HEK293 (cell line): ENCODE measurements at regions not wholly inside any gene's neighbourhood (a gene's known extent, or its start where the extent isn't known, plus 50 kb on each side); places are given as distances from the start of the nearest gene placed in this dataset.

Source experiments
- CTCF ChIA-PET: fragments of 350-600 bp; formaldehyde crosslinking; extraction: SDS; loops from one replicate; lab custom pipeline; 2021; ENCODE audit warnings: antibody characterized with exemption; lab: Yijun Ruan, JAX
- POLR2A ChIA-PET: fragments of 300-600 bp; formaldehyde crosslinking; extraction: SDS; loops from one replicate; lab custom pipeline; 2020; ENCODE audit warnings: antibody characterized with exemption, inconsistent platforms; lab: Yijun Ruan, JAX
- H3K27ac ChIP-seq: fragments of 200-500 bp; sonication (Bioruptor generic); 2 replicates; pipeline ENCODE4 v1.5.1; 2014; ENCODE audit warnings: low read depth, low read length, control low read depth, inconsistent platforms; ENCODE audit errors: extremely low read depth
- H3K36me3 ChIP-seq, 2 experiments: fragments of 200-500 bp in 1 of 2; sonication (Bioruptor generic) in 1 of 2; 1 replicate in 1 of 2; 2 replicates in 1 of 2; pipeline ENCODE4 v1.5.1; 2014 to 2017; ENCODE audit warnings: inconsistent platforms in 2 of 2, low read length in 2 of 2; ENCODE audit not compliant: control insufficient read depth in 2 of 2, insufficient read depth in 1 of 2
- H3K4me1 ChIP-seq: fragments of 200-500 bp; sonication (Bioruptor generic); 2 replicates; pipeline ENCODE4 v1.5.1; 2014; ENCODE audit warnings: mild to moderate bottlenecking, low read length, inconsistent platforms; ENCODE audit not compliant: control insufficient read depth, insufficient read depth
- H3K4me3 ChIP-seq: 2 replicates; pipeline ENCODE4 v1.5.1; 2011; ENCODE audit warnings: low read depth, mild to moderate bottlenecking, control low read depth, low read length, moderate library complexity
- H3K9me3 ChIP-seq: fragments of 200-500 bp; sonication (Bioruptor generic); 2 replicates; pipeline ENCODE4 v1.5.1; 2014; ENCODE audit warnings: low read depth, low read length, inconsistent platforms; ENCODE audit not compliant: control insufficient read depth, insufficient read depth
- BCL11A ChIP-seq: fragments of 450-650 bp; formaldehyde crosslinking; IDR thresholded peaks from 2 replicates; pipeline ENCODE4 v1.5.1; 2016; ENCODE audit warnings: low read depth, missing biosample characterization, missing genetic modification characterization
- HOXD13 ChIP-seq: sonication (generic); formaldehyde crosslinking; IDR thresholded peaks from 2 replicates; pipeline ENCODE4 v1.8.0; 2022; ENCODE audit warnings: missing genetic modification reagents, borderline replicate concordance
- KLF16 ChIP-seq: fragments of 450-650 bp; formaldehyde crosslinking; IDR thresholded peaks from 2 replicates; pipeline ENCODE4 v1.5.1; 2017; ENCODE audit warnings: missing biosample characterization, missing genetic modification characterization
- RBAK ChIP-seq: fragments of 450-650 bp; formaldehyde crosslinking; IDR thresholded peaks from 2 replicates; pipeline ENCODE4 v1.5.1; 2016; ENCODE audit warnings: missing biosample characterization, missing genetic modification characterization
- SCRT2 ChIP-seq: fragments of 450-650 bp; formaldehyde crosslinking; IDR thresholded peaks from 2 replicates; pipeline ENCODE4 v1.5.1; 2016; ENCODE audit warnings: missing biosample characterization, missing genetic modification characterization
- WT1 ChIP-seq: fragments of 450-650 bp; formaldehyde crosslinking; IDR thresholded peaks from 2 replicates; pipeline ENCODE4 v1.5.1; 2016; ENCODE audit warnings: missing biosample characterization, missing genetic modification characterization
- ZBTB1 ChIP-seq: fragments of 450-650 bp; formaldehyde crosslinking; IDR thresholded peaks from 2 replicates; pipeline ENCODE4 v1.5.1; 2016; ENCODE audit warnings: missing biosample characterization, missing genetic modification characterization
- ZFP69B ChIP-seq: fragments of 450-650 bp; formaldehyde crosslinking; IDR thresholded peaks from 2 replicates; pipeline ENCODE4 v1.5.1; 2016; ENCODE audit warnings: missing biosample characterization, missing genetic modification characterization
- ZIC2 ChIP-seq: fragments of 450-650 bp; formaldehyde crosslinking; IDR thresholded peaks from 2 replicates; pipeline ENCODE4 v1.5.1; 2016; ENCODE audit warnings: missing biosample characterization, missing genetic modification characterization
- ZNF112 ChIP-seq: fragments of 450-650 bp; formaldehyde crosslinking; IDR thresholded peaks from 2 replicates; pipeline ENCODE4 v1.5.0; 2017; ENCODE audit warnings: missing biosample characterization, missing genetic modification characterization
- ZNF138 ChIP-seq: fragments of 450-650 bp; formaldehyde crosslinking; IDR thresholded peaks from 2 replicates; pipeline ENCODE4 v1.5.1; 2016; ENCODE audit warnings: missing biosample characterization, missing genetic modification characterization, borderline replicate concordance
- ZNF169 ChIP-seq: fragments of 450-650 bp; formaldehyde crosslinking; IDR thresholded peaks from 2 replicates; pipeline ENCODE4 v1.5.1; 2016; ENCODE audit warnings: missing biosample characterization, missing genetic modification characterization
- ZNF184 ChIP-seq: fragments of 450-650 bp; IDR thresholded peaks from 2 replicates; pipeline ENCODE4 v1.5.1; 2018; ENCODE audit warnings: missing biosample characterization, mild to moderate bottlenecking, missing genetic modification characterization
- ZNF221 ChIP-seq: fragments of 450-650 bp; formaldehyde crosslinking; IDR thresholded peaks from 2 replicates; pipeline ENCODE4 v1.5.1; 2017; ENCODE audit warnings: missing biosample characterization, missing genetic modification characterization, borderline replicate concordance
- ZNF529 ChIP-seq: fragments of 450-650 bp; formaldehyde crosslinking; IDR thresholded peaks from 2 replicates; pipeline ENCODE4 v1.5.1; 2017; ENCODE audit warnings: missing genetic modification characterization, missing biosample characterization; ENCODE audit not compliant: insufficient replicate concordance
- ZNF555 ChIP-seq: fragments of 450-650 bp; formaldehyde crosslinking; conservative IDR thresholded peaks from 2 replicates; pipeline ENCODE4 v1.5.1; 2017; ENCODE audit warnings: missing biosample characterization, mild to moderate bottlenecking, missing genetic modification characterization, inconsistent platforms
- ZNF785 ChIP-seq: fragments of 450-650 bp; formaldehyde crosslinking; IDR thresholded peaks from 2 replicates; pipeline ENCODE4 v1.5.1; 2016; ENCODE audit warnings: missing biosample characterization, missing genetic modification characterization
- ZNF791 ChIP-seq: fragments of 450-650 bp; formaldehyde crosslinking; IDR thresholded peaks from 2 replicates; pipeline ENCODE4 v1.5.1; 2016; ENCODE audit warnings: missing biosample characterization, missing genetic modification characterization
- TF ChIP-seq, protein P1 (sequence below): fragments of 450-650 bp; formaldehyde crosslinking; IDR thresholded peaks from 2 replicates; pipeline ENCODE4 v1.5.1; 2016; ENCODE audit warnings: missing biosample characterization, missing genetic modification characterization
- TF ChIP-seq, protein P2 (sequence below): fragments of 450-650 bp; formaldehyde crosslinking; IDR thresholded peaks from 2 replicates; pipeline ENCODE4 v1.5.1; 2016; ENCODE audit warnings: missing biosample characterization, missing genetic modification characterization
- TF ChIP-seq, protein P3 (sequence below): fragments of 450-650 bp; IDR thresholded peaks from 2 replicates; pipeline ENCODE4 v1.5.1; 2018; ENCODE audit warnings: missing biosample characterization, mild to moderate bottlenecking, missing genetic modification characterization

DNA sequence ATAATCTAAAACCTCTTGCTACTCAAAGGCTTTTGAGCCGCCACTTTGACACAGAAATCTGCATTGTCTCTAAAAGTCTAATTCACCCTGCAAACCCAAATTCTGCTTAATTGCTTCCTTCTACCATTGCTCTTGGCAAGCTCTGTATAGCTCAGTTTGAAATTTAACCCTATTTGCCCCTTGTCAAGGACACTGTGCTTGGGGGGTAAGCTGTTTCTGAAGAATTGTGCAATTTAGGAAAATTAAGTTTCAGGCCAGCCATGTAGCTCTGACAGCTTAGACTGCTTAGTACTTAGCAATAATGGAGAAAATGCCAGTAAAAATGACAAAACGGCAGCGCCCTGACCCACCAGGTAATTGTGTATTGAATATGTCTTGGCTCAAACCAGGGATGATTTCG lies 282.2 kb downstream of the OLFM4 start:
- no peak overlapping the region for H3K27ac ChIP-seq
- H3K4me1 ChIP-seq = no peaks in the 10 kb centered on the region
- H3K9me3 ChIP-seq = no peaks in the 10 kb centered on the region
- H3K4me3 ChIP-seq = no peak overlapping the region
- TF ChIP-seq ZNF184 (tag by site-specific recombination) = no peak
- TF ChIP-seq, protein P1, sequence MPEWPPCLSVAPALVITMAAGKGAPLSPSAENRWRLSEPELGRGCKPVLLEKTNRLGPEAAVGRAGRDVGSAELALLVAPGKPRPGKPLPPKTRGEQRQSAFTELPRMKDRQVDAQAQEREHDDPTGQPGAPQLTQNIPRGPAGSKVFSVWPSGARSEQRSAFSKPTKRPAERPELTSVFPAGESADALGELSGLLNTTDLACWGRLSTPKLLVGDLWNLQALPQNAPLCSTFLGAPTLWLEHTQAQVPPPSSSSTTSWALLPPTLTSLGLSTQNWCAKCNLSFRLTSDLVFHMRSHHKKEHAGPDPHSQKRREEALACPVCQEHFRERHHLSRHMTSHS (tag by site-specific recombination) = no peak
- no peak for TF ChIP-seq ZNF221 (tag by site-specific recombination)
- TF ChIP-seq ZNF791 = no peak
- no peak for TF ChIP-seq ZNF785 (tag by site-specific recombination)
- TF ChIP-seq SCRT2 (tag by site-specific recombination) = no peak
- TF ChIP-seq WT1 (tag by site-specific recombination) = no peak
- TF ChIP-seq BCL11A (tag by site-specific recombination) = no peak
- TF ChIP-seq, protein P2, sequence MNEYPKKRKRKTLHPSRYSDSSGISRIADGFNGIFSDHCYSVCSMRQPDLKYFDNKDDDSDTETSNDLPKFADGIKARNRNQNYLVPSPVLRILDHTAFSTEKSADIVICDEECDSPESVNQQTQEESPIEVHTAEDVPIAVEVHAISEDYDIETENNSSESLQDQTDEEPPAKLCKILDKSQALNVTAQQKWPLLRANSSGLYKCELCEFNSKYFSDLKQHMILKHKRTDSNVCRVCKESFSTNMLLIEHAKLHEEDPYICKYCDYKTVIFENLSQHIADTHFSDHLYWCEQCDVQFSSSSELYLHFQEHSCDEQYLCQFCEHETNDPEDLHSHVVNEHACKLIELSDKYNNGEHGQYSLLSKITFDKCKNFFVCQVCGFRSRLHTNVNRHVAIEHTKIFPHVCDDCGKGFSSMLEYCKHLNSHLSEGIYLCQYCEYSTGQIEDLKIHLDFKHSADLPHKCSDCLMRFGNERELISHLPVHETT = no peak
- TF ChIP-seq ZIC2 (tag by site-specific recombination) = no peak
- TF ChIP-seq ZNF555 (tag by site-specific recombination) = no peak
- TF ChIP-seq ZBTB1 = no peak
- no peak for TF ChIP-seq HOXD13 (CRISPR knock-in tag)
- CTCF ChIA-PET = interaction anchor here (0.6 kb wide), 1 partner anchor 79 kb away, joined by 4 read pairs; no protein-coding TSS in a partner anchor
- POLR2A ChIA-PET = no interaction called here
- H3K36me3 ChIP-seq = no peaks in the 10 kb centered on the region

DNA sequence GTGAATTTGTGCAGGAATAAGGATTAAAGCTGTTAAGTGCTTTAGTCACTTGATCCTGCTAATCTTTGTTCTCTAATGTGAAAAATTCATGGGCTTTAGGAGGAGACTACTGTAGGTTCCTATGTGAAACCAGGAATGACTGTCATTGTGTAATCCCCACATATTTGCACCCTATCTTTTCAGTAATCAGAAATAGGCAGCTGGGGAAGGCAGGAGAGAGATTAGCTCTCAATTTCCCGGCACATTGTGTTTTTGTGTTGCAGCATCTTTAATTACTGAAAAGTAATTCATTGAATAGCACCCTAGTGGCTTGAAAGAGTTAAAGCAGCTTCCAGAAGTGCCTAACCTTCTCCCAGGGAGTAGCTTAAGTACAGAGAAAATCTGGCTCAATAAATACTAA lies 282.9 kb downstream of the OLFM4 start:
- POLR2A ChIA-PET = no interaction called here
- no peaks in the 10 kb centered on the region for H3K9me3 ChIP-seq
- no peak overlapping the region for H3K4me3 ChIP-seq
- H3K36me3 ChIP-seq = no peaks in the 10 kb centered on the region
- H3K27ac ChIP-seq = no peak overlapping the region
- TF ChIP-seq BCL11A (tag by site-specific recombination) (no peak), ZFP69B (tag by site-specific recombination) (no peak), ZNF221 (tag by site-specific recombination) (no peak), WT1 (tag by site-specific recombination) (no peak), ZNF529 (tag by site-specific recombination) (no peak), ZNF138 (no peak), ZNF169 (tag by site-specific recombination) (no peak), KLF16 (tag by site-specific recombination) (no peak), HOXD13 (CRISPR knock-in tag) (no peak), ZNF112 (tag by site-specific recombination) (no peak), RBAK (tag by site-specific recombination) (no peak)
- TF ChIP-seq, protein P1 (tag by site-specific recombination) = no peak
- TF ChIP-seq, protein P3, sequence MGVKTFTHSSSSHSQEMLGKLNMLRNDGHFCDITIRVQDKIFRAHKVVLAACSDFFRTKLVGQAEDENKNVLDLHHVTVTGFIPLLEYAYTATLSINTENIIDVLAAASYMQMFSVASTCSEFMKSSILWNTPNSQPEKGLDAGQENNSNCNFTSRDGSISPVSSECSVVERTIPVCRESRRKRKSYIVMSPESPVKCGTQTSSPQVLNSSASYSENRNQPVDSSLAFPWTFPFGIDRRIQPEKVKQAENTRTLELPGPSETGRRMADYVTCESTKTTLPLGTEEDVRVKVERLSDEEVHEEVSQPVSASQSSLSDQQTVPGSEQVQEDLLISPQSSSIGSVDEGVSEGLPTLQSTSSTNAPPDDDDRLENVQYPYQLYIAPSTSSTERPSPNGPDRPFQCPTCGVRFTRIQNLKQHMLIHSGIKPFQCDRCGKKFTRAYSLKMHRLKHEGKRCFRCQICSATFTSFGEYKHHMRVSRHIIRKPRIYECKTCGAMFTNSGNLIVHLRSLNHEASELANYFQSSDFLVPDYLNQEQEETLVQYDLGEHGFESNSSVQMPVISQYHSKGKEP = no peak
- TF ChIP-seq, all 188 proteins: peak for 0
- CTCF ChIA-PET = interaction anchor here (0.5 to 0.7 kb wide), 2 partner anchors 20 to 72 kb away, joined by 3 read pairs; no protein-coding TSS in a partner anchor
- H3K4me1 ChIP-seq = no peaks in the 10 kb centered on the region
